ENCODE measurements at regions not wholly inside any gene's neighbourhood (a gene's known extent, or its start where the extent isn't known, plus 50 kb on each side); places are given as distances from the start of the nearest gene placed in this dataset.

DNA sequence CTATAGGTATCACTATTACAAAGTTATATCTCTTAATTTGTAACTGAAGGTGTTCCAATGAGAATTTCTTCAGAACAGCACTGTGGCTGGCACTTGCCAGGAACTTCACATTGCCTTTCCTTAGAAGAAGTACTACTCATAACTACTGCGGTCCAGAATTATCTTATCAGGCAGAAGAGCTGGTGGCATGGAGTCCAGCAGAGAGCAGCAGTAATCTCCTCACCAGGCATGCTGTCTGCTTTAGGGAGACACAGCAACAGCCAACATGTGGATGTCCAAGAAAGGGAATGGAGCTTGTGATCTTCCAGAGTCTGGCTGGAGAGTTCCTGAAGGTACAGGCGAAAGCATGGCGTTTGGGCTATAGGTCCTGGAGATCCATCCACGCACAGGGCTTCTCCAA is 919.7 kb upstream of the NR2F2 start (continued):
- TF ChIP-seq, protein P1, sequence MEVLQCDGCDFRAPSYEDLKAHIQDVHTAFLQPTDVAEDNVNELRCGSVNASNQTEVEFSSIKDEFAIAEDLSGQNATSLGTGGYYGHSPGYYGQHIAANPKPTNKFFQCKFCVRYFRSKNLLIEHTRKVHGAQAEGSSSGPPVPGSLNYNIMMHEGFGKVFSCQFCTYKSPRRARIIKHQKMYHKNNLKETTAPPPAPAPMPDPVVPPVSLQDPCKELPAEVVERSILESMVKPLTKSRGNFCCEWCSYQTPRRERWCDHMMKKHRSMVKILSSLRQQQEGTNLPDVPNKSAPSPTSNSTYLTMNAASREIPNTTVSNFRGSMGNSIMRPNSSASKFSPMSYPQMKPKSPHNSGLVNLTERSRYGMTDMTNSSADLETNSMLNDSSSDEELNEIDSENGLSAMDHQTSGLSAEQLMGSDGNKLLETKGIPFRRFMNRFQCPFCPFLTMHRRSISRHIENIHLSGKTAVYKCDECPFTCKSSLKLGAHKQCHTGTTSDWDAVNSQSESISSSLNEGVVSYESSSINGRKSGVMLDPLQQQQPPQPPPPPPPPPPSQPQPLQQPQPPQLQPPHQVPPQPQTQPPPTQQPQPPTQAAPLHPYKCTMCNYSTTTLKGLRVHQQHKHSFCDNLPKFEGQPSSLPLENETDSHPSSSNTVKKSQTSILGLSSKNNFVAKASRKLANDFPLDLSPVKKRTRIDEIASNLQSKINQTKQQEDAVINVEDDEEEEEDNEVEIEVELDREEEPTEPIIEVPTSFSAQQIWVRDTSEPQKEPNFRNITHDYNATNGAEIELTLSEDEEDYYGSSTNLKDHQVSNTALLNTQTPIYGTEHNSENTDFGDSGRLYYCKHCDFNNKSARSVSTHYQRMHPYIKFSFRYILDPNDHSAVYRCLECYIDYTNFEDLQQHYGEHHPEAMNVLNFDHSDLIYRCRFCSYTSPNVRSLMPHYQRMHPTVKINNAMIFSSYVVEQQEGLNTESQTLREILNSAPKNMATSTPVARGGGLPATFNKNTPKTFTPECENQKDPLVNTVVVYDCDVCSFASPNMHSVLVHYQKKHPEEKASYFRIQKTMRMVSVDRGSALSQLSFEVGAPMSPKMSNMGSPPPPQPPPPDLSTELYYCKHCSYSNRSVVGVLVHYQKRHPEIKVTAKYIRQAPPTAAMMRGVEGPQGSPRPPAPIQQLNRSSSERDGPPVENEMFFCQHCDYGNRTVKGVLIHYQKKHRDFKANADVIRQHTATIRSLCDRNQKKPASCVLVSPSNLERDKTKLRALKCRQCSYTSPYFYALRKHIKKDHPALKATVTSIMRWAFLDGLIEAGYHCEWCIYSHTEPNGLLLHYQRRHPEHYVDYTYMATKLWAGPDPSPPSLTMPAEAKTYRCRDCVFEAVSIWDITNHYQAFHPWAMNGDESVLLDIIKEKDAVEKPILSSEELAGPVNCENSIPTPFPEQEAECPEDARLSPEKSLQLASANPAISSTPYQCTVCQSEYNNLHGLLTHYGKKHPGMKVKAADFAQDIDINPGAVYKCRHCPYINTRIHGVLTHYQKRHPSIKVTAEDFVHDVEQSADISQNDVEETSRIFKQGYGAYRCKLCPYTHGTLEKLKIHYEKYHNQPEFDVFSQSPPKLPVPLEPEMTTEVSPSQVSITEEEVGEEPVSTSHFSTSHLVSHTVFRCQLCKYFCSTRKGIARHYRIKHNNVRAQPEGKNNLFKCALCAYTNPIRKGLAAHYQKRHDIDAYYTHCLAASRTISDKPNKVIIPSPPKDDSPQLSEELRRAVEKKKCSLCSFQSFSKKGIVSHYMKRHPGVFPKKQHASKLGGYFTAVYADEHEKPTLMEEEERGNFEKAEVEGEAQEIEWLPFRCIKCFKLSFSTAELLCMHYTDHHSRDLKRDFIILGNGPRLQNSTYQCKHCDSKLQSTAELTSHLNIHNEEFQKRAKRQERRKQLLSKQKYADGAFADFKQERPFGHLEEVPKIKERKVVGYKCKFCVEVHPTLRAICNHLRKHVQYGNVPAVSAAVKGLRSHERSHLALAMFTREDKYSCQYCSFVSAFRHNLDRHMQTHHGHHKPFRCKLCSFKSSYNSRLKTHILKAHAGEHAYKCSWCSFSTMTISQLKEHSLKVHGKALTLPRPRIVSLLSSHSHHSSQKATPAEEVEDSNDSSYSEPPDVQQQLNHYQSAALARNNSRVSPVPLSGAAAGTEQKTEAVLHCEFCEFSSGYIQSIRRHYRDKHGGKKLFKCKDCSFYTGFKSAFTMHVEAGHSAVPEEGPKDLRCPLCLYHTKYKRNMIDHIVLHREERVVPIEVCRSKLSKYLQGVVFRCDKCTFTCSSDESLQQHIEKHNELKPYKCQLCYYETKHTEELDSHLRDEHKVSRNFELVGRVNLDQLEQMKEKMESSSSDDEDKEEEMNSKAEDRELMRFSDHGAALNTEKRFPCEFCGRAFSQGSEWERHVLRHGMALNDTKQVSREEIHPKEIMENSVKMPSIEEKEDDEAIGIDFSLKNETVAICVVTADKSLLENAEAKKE (CRISPR knock-in tag; IDR thresholded peaks at IDR 0.05): no peak
- TF ChIP-seq JUNB (IDR thresholded peaks at IDR 0.05; ENCODE audit: unreplicated experiment) (no peak), EZH2phosphoT487 (IDR thresholded peaks at IDR 0.05; ENCODE audit: unreplicated experiment) (no peak), ZNF331 (CRISPR knock-in tag; IDR thresholded peaks at IDR 0.05; ENCODE audit: low read depth) (no peak)

DNA sequence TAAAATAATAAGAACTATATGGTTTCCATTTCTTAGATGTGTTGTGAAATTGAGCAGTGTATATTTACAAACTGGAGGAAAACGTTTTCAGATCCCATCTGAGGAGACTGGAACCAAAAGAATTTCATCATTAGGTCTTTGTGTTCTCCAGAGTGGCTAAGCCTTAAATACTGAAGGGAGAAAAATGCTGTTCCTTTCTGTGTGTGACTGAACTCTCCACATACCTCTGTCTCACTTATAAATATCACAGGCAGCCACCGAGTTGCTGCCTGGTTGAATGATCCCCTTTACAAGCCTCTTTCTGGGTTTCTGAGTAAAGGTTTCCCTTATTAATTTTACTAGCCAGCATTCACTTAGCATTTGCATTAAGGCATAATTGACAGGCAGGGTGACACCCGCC is 913.9 kb upstream of the NR2F2 start:
- Mint-ChIP-seq H3K27ac (no peak overlapping the region), H3K36me3 (ENCODE audit: low read depth) (peaks cover 12% of the 10 kb centered on the region), H3K4me1 (no peaks in the 10 kb centered on the region), H3K27me3 (ENCODE audit: insufficient read depth, low read depth, poor library complexity) (peaks cover 2% of the 10 kb centered on the region), H3K9me3 (peaks cover 18% of the 10 kb centered on the region), H3K4me3 (no peak overlapping the region)
- no peaks in the 10 kb centered on the region for H4K20me1 ChIP-seq (replicated peaks; ENCODE audit: insufficient read depth)
- ATAC-seq (no peak), DNase-seq (ENCODE audit: low spot score) (no peak)
- H3F3A ChIP-seq (replicated peaks; ENCODE audit: low read depth): no peaks in the 10 kb centered on the region
- no peaks in the 10 kb centered on the region; the same call in 1 of the 2 replicates for H3K9me2 ChIP-seq (ENCODE audit: insufficient read depth)
- no peak overlapping the region for H3K4me2 ChIP-seq
- no peak overlapping the region for H3K27ac ChIP-seq (ENCODE audit: low read depth)
- no peaks in the 10 kb centered on the region for H3K36me3 ChIP-seq (ENCODE audit: insufficient read depth)
- no peaks in the 10 kb centered on the region for H3K4me1 ChIP-seq (ENCODE audit: insufficient read depth)
- H3K79me2 ChIP-seq (replicated peaks; ENCODE audit: insufficient read depth): no peaks in the 10 kb centered on the region
- no peak overlapping the region for H3K4me3 ChIP-seq
- no peaks in the 10 kb centered on the region for H3K27me3 ChIP-seq (ENCODE audit: insufficient read depth)
- H2AFZ ChIP-seq: no peak overlapping the region
- TF ChIP-seq, protein P2, sequence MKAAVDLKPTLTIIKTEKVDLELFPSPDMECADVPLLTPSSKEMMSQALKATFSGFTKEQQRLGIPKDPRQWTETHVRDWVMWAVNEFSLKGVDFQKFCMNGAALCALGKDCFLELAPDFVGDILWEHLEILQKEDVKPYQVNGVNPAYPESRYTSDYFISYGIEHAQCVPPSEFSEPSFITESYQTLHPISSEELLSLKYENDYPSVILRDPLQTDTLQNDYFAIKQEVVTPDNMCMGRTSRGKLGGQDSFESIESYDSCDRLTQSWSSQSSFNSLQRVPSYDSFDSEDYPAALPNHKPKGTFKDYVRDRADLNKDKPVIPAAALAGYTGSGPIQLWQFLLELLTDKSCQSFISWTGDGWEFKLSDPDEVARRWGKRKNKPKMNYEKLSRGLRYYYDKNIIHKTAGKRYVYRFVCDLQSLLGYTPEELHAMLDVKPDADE (IDR thresholded peaks at IDR 0.05): no peak
- TF ChIP-seq STAT1 (IDR thresholded peaks at IDR 0.05; ENCODE audit: unreplicated experiment) (no peak), ZNF114 (CRISPR knock-in tag; IDR thresholded peaks at IDR 0.05) (no peak), ZNF331 (CRISPR knock-in tag; IDR thresholded peaks at IDR 0.05; ENCODE audit: low read depth) (no peak), NANOG (IDR thresholded peaks at IDR 0.05; ENCODE audit: borderline replicate concordance) (no peak), POLR2AphosphoS5 (IDR thresholded peaks at IDR 0.05; ENCODE audit: low read depth) (no peak), CREB1 (CRISPR knock-in tag; IDR thresholded peaks at IDR 0.05; ENCODE audit: low read depth) (no peak), EZH2phosphoT487 (IDR thresholded peaks at IDR 0.05; ENCODE audit: unreplicated experiment) (no peak), JUNB (IDR thresholded peaks at IDR 0.05; ENCODE audit: unreplicated experiment) (no peak), EZH2 (IDR thresholded peaks at IDR 0.05; ENCODE audit: low read depth, unreplicated experiment) (no peak)
- TF ChIP-seq, protein P3, sequence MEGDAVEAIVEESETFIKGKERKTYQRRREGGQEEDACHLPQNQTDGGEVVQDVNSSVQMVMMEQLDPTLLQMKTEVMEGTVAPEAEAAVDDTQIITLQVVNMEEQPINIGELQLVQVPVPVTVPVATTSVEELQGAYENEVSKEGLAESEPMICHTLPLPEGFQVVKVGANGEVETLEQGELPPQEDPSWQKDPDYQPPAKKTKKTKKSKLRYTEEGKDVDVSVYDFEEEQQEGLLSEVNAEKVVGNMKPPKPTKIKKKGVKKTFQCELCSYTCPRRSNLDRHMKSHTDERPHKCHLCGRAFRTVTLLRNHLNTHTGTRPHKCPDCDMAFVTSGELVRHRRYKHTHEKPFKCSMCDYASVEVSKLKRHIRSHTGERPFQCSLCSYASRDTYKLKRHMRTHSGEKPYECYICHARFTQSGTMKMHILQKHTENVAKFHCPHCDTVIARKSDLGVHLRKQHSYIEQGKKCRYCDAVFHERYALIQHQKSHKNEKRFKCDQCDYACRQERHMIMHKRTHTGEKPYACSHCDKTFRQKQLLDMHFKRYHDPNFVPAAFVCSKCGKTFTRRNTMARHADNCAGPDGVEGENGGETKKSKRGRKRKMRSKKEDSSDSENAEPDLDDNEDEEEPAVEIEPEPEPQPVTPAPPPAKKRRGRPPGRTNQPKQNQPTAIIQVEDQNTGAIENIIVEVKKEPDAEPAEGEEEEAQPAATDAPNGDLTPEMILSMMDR (conservative IDR thresholded peaks at IDR 0.05; ENCODE audit: low read depth in 2 of 2): no peak
- TF ChIP-seq, protein P4, sequence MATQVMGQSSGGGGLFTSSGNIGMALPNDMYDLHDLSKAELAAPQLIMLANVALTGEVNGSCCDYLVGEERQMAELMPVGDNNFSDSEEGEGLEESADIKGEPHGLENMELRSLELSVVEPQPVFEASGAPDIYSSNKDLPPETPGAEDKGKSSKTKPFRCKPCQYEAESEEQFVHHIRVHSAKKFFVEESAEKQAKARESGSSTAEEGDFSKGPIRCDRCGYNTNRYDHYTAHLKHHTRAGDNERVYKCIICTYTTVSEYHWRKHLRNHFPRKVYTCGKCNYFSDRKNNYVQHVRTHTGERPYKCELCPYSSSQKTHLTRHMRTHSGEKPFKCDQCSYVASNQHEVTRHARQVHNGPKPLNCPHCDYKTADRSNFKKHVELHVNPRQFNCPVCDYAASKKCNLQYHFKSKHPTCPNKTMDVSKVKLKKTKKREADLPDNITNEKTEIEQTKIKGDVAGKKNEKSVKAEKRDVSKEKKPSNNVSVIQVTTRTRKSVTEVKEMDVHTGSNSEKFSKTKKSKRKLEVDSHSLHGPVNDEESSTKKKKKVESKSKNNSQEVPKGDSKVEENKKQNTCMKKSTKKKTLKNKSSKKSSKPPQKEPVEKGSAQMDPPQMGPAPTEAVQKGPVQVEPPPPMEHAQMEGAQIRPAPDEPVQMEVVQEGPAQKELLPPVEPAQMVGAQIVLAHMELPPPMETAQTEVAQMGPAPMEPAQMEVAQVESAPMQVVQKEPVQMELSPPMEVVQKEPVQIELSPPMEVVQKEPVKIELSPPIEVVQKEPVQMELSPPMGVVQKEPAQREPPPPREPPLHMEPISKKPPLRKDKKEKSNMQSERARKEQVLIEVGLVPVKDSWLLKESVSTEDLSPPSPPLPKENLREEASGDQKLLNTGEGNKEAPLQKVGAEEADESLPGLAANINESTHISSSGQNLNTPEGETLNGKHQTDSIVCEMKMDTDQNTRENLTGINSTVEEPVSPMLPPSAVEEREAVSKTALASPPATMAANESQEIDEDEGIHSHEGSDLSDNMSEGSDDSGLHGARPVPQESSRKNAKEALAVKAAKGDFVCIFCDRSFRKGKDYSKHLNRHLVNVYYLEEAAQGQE (IDR thresholded peaks at IDR 0.05; ENCODE audit: unreplicated experiment): no peak
